GM18499 (cell line): ENCODE measurements at regions not wholly inside any gene's neighbourhood (a gene's known extent, or its start where the extent isn't known, plus 50 kb on each side); places are given as distances from the start of the nearest gene placed in this dataset.
"Not testable (repeated sequence)": the region's sequence is repeated elsewhere in the genome, so short reads cannot be mapped to it uniquely, and the experiment has no call there.

ENCODE experiments used
- ATAC-seq: cut with Tn5 transposase; IDR thresholded peaks from one replicate; pipeline ENCODE4 v1.9.1; 2021; ENCODE audit warnings: moderate number of reproducible peaks; ENCODE audit not compliant: insufficient read depth, unreplicated experiment

- ATAC-seq, result no peak
These were observed 258.1 kb downstream of the PCNX1 start for GRCh38 chr14:71165121-71166031.

GRCh38 chr14:71166180-71166837 is 259.1 kb downstream of the PCNX1 start:
- ATAC-seq, result no peak

- not testable (repeated sequence) for ATAC-seq
These were observed 260.2 kb downstream of the PCNX1 start for GRCh38 chr14:71167325-71167950.

- ATAC-seq, result not testable (repeated sequence)
These were observed 260.9 kb downstream of the PCNX1 start for GRCh38 chr14:71168161-71168560.

GRCh38 chr14:71168564-71169427 is 261.5 kb downstream of the PCNX1 start:
- no peak for ATAC-seq

GRCh38 chr14:71169861-71170260 is 262.6 kb downstream of the PCNX1 start:
- ATAC-seq, result no peak

GRCh38 chr14:71175491-71175890 is 268.2 kb downstream of the PCNX1 start:
- ATAC-seq, result no peak

GRCh38 chr14:71179066-71179465 is 271.8 kb downstream of the PCNX1 start:
- no peak for ATAC-seq

GRCh38 chr14:71180397-71180796 is 273.1 kb downstream of the PCNX1 start:
- no peak for ATAC-seq

- ATAC-seq, result no peak
These were observed 274.1 kb downstream of the PCNX1 start for GRCh38 chr14:71181215-71182003.

GRCh38 chr14:71183876-71184689 is 276.8 kb downstream of the PCNX1 start:
- ATAC-seq, result no peak

- no peak for ATAC-seq
These were observed 278.4 kb downstream of the PCNX1 start for GRCh38 chr14:71185637-71186036.

GRCh38 chr14:71187633-71188356 is 280.5 kb downstream of the PCNX1 start:
- no peak for ATAC-seq

- no peak for ATAC-seq
These were observed 283.6 kb downstream of the PCNX1 start for GRCh38 chr14:71190770-71191374.

- ATAC-seq, result no peak
These were observed 286.4 kb downstream of the PCNX1 start for GRCh38 chr14:71193663-71194062.

- ATAC-seq, result no peak
These were observed 287.0 kb downstream of the PCNX1 start for GRCh38 chr14:71194251-71194650.

- no peak for ATAC-seq
These were observed 289.7 kb downstream of the PCNX1 start for GRCh38 chr14:71196921-71197320.

GRCh38 chr14:71198687-71199086 is 291.4 kb downstream of the PCNX1 start:
- no peak for ATAC-seq
